GM23338 (cell line): ENCODE measurements at regions not wholly inside any gene's neighbourhood (a gene's known extent, or its start where the extent isn't known, plus 50 kb on each side); places are given as distances from the start of the nearest gene placed in this dataset.

ENCODE experiments used
- ATAC-seq: fragments of 200-7000 bp; cut with Tn5 transposase; 3 replicates; pipeline ENCODE4 v1.9.1; 2020
- DNase-seq: peaks from one replicate; pipeline ENCODE4 v3.0.0-alpha.2; 2015; ENCODE audit warnings: low spot score
- H2AFZ ChIP-seq: fragments of 200-600 bp; sonication (generic); 2 replicates; pipeline ENCODE4 v1.8.0; 2016; ENCODE audit warnings: antibody characterized with exemption, mild to moderate bottlenecking, moderate library complexity
- H3F3A ChIP-seq: fragments of 200-600 bp; sonication (generic); replicated peaks from 2 replicates; pipeline ENCODE4 v1.8.0; 2017; ENCODE audit warnings: antibody characterized with exemption, mixed run types, low read depth
- H3K27ac ChIP-seq: fragments of 200-600 bp; sonication (generic); 2 replicates; pipeline ENCODE4 v1.6.1; 2016; ENCODE audit warnings: low read depth
- H3K27me3 ChIP-seq: fragments of 200-600 bp; sonication (generic); 2 replicates; pipeline ENCODE4 v1.8.0; 2016; ENCODE audit warnings: mild to moderate bottlenecking, mixed run types, moderate library complexity; ENCODE audit not compliant: insufficient read depth
- H3K36me3 ChIP-seq: fragments of 200-600 bp; sonication (generic); 2 replicates; pipeline ENCODE4 v1.8.0; 2016; ENCODE audit warnings: mild to moderate bottlenecking; ENCODE audit not compliant: insufficient read depth
- H3K4me1 ChIP-seq: fragments of 200-600 bp; sonication (generic); 2 replicates; pipeline ENCODE4 v1.8.0; 2016; ENCODE audit warnings: mild to moderate bottlenecking, moderate library complexity; ENCODE audit not compliant: insufficient read depth
- H3K4me2 ChIP-seq: fragments of 200-600 bp; sonication (generic); 2 replicates; pipeline ENCODE4 v1.7.1; 2017; ENCODE audit warnings: mixed run types
- H3K4me3 ChIP-seq: fragments of 200-600 bp; sonication (generic); 2 replicates; pipeline ENCODE4 v1.6.1; 2016; ENCODE audit warnings: mixed run types
- H3K79me2 ChIP-seq: fragments of 200-600 bp; sonication (generic); replicated peaks from 2 replicates; pipeline ENCODE4 v1.8.0; 2017; ENCODE audit warnings: mild to moderate bottlenecking; ENCODE audit not compliant: insufficient read depth
- H3K9me2 ChIP-seq: fragments of 200-600 bp; sonication (generic); 2 replicates; pipeline ENCODE4 v1.8.0; 2017; ENCODE audit not compliant: insufficient read depth
- H4K20me1 ChIP-seq: fragments of 200-600 bp; sonication (generic); replicated peaks from 2 replicates; pipeline ENCODE4 v1.8.0; 2017; ENCODE audit warnings: mild to moderate bottlenecking; ENCODE audit not compliant: insufficient read depth
- H3K27ac Mint-ChIP-seq: 2 replicates; pipeline ENCODE4 v1.8.0; 2020; ENCODE audit warnings: inconsistent platforms, mild to moderate bottlenecking, moderate library complexity, mixed read lengths
- H3K27me3 Mint-ChIP-seq: 3 replicates; pipeline ENCODE4 v1.8.0; 2022; ENCODE audit warnings: low read depth, mild to moderate bottlenecking, moderate library complexity, mixed read lengths, inconsistent platforms; ENCODE audit not compliant: insufficient read depth, poor library complexity
- H3K36me3 Mint-ChIP-seq: 3 replicates; pipeline ENCODE4 v1.8.0; 2021; ENCODE audit warnings: low read depth, mild to moderate bottlenecking, inconsistent platforms, moderate library complexity, mixed read lengths
- H3K4me1 Mint-ChIP-seq: 3 replicates; pipeline ENCODE4 v1.8.0; 2020; ENCODE audit warnings: mild to moderate bottlenecking, inconsistent platforms, mixed read lengths
- H3K4me3 Mint-ChIP-seq: 3 replicates; pipeline ENCODE4 v1.8.0; 2021; ENCODE audit warnings: moderate library complexity, mild to moderate bottlenecking, inconsistent platforms, mixed read lengths
- H3K9me3 Mint-ChIP-seq: 3 replicates; pipeline ENCODE4 v1.8.0; 2020; ENCODE audit warnings: moderate library complexity, mild to moderate bottlenecking, inconsistent platforms, mixed read lengths
- CREB1 ChIP-seq: fragments of 250-450 bp; sonication (Bioruptor Pico); IDR thresholded peaks from 2 replicates; pipeline ENCODE4 v1.5.0; 2020; ENCODE audit warnings: low read depth, mild to moderate bottlenecking, moderate library complexity
- EZH2 ChIP-seq: fragments of 200-600 bp; sonication (generic); IDR thresholded peaks from one replicate; pipeline ENCODE4 v1.8.0; 2017; ENCODE audit warnings: antibody characterized with exemption, mild to moderate bottlenecking, low read depth; ENCODE audit not compliant: unreplicated experiment
- EZH2phosphoT487 ChIP-seq: fragments of 200-600 bp; sonication (generic); IDR thresholded peaks from one replicate; pipeline ENCODE4 v1.8.1; 2018; ENCODE audit warnings: antibody characterized with exemption; ENCODE audit not compliant: unreplicated experiment
- JUNB ChIP-seq: IDR thresholded peaks from one replicate; pipeline ENCODE4 v1.6.1; 2016; ENCODE audit warnings: antibody characterized with exemption; ENCODE audit not compliant: unreplicated experiment
- NANOG ChIP-seq: IDR thresholded peaks from 2 replicates; pipeline ENCODE4 v1.6.1; 2016; ENCODE audit warnings: antibody characterized with exemption, borderline replicate concordance
- POLR2AphosphoS5 ChIP-seq: IDR thresholded peaks from 2 replicates; pipeline ENCODE4 v1.6.1; 2016; ENCODE audit warnings: antibody characterized with exemption, low read depth
- STAT1 ChIP-seq: IDR thresholded peaks from one replicate; pipeline ENCODE4 v1.6.1; 2016; ENCODE audit warnings: antibody characterized with exemption; ENCODE audit not compliant: unreplicated experiment
- ZNF114 ChIP-seq: fragments of 250-450 bp; sonication (Bioruptor Pico); IDR thresholded peaks from 2 replicates; pipeline ENCODE4 v1.5.0; 2020; ENCODE audit warnings: mild to moderate bottlenecking, moderate library complexity
- ZNF331 ChIP-seq: fragments of 250-450 bp; sonication (Bioruptor Pico); IDR thresholded peaks from 2 replicates; pipeline ENCODE4 v1.5.0; 2020; ENCODE audit warnings: low read depth, mild to moderate bottlenecking, moderate library complexity
- TF ChIP-seq, protein P1 (sequence below): fragments of 250-450 bp; sonication (Bioruptor Pico); IDR thresholded peaks from 2 replicates; pipeline ENCODE4 v1.5.0; 2020; ENCODE audit warnings: mild to moderate bottlenecking, moderate library complexity
- TF ChIP-seq, protein P2 (sequence below): IDR thresholded peaks from 2 replicates; pipeline ENCODE4 v1.6.1; 2016; ENCODE audit warnings: antibody characterized with exemption
- TF ChIP-seq, protein P3 (sequence below): IDR thresholded peaks from one replicate; pipeline ENCODE4 v1.6.1; 2018; ENCODE audit warnings: antibody characterized with exemption; ENCODE audit not compliant: unreplicated experiment

DNA sequence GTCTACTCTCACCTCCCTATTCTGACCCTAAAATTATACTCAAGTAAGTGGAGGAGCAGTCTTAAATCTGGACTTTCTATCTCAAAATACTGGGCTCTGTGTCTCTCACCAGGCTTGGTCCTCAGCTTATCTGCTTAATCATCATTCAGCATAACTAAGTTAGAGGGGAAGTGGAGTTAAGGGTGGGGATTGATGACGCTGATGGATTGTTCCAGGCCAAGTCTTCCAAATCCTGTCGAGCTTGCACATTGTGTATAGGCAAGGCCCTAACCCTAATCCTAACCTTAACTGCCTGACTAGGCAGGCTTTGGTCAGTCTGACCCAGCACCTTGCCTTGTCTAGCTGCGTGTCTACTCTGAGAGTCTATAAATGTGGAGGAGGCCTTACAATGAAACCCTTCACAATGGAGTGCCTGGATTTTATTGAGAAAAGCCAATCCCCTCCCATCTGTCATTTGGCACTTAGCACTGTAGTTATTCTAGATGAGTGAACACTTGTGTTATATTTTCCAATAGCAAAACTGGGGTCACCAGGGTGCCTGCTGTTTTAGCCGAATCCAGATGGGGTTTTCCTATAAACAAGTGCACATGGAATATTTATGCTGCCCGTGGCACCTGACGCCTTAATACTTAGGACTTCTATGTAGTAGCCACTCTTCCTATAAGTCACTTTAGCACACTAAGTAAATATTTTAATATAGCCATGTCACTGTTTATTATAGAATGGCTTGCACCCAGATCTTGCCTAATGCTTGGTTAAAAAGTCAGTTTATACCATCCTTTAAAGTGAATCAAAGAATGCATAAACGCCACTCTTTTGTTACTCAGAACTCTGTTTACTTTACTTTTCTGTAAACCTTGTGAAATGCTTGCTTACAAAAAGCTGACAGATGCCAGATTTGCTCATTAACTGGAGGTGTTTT lies 193.2 kb upstream of the MYOCD start:
- no peak overlapping the region for H3K4me2 ChIP-seq
- H3K9me2 ChIP-seq, result 0 out of 2 replicates have a peak, but pooled peaks cover 3% of the 10 kb centered on the region
- H3F3A ChIP-seq, result no peaks in the 10 kb centered on the region
- TF ChIP-seq EZH2, result no peak
- TF ChIP-seq NANOG, result no peak
- TF ChIP-seq POLR2AphosphoS5, result no peak
- TF ChIP-seq ZNF331, result no peak
- no peak for TF ChIP-seq CREB1
- TF ChIP-seq EZH2phosphoT487, result no peak
- TF ChIP-seq, protein P1, sequence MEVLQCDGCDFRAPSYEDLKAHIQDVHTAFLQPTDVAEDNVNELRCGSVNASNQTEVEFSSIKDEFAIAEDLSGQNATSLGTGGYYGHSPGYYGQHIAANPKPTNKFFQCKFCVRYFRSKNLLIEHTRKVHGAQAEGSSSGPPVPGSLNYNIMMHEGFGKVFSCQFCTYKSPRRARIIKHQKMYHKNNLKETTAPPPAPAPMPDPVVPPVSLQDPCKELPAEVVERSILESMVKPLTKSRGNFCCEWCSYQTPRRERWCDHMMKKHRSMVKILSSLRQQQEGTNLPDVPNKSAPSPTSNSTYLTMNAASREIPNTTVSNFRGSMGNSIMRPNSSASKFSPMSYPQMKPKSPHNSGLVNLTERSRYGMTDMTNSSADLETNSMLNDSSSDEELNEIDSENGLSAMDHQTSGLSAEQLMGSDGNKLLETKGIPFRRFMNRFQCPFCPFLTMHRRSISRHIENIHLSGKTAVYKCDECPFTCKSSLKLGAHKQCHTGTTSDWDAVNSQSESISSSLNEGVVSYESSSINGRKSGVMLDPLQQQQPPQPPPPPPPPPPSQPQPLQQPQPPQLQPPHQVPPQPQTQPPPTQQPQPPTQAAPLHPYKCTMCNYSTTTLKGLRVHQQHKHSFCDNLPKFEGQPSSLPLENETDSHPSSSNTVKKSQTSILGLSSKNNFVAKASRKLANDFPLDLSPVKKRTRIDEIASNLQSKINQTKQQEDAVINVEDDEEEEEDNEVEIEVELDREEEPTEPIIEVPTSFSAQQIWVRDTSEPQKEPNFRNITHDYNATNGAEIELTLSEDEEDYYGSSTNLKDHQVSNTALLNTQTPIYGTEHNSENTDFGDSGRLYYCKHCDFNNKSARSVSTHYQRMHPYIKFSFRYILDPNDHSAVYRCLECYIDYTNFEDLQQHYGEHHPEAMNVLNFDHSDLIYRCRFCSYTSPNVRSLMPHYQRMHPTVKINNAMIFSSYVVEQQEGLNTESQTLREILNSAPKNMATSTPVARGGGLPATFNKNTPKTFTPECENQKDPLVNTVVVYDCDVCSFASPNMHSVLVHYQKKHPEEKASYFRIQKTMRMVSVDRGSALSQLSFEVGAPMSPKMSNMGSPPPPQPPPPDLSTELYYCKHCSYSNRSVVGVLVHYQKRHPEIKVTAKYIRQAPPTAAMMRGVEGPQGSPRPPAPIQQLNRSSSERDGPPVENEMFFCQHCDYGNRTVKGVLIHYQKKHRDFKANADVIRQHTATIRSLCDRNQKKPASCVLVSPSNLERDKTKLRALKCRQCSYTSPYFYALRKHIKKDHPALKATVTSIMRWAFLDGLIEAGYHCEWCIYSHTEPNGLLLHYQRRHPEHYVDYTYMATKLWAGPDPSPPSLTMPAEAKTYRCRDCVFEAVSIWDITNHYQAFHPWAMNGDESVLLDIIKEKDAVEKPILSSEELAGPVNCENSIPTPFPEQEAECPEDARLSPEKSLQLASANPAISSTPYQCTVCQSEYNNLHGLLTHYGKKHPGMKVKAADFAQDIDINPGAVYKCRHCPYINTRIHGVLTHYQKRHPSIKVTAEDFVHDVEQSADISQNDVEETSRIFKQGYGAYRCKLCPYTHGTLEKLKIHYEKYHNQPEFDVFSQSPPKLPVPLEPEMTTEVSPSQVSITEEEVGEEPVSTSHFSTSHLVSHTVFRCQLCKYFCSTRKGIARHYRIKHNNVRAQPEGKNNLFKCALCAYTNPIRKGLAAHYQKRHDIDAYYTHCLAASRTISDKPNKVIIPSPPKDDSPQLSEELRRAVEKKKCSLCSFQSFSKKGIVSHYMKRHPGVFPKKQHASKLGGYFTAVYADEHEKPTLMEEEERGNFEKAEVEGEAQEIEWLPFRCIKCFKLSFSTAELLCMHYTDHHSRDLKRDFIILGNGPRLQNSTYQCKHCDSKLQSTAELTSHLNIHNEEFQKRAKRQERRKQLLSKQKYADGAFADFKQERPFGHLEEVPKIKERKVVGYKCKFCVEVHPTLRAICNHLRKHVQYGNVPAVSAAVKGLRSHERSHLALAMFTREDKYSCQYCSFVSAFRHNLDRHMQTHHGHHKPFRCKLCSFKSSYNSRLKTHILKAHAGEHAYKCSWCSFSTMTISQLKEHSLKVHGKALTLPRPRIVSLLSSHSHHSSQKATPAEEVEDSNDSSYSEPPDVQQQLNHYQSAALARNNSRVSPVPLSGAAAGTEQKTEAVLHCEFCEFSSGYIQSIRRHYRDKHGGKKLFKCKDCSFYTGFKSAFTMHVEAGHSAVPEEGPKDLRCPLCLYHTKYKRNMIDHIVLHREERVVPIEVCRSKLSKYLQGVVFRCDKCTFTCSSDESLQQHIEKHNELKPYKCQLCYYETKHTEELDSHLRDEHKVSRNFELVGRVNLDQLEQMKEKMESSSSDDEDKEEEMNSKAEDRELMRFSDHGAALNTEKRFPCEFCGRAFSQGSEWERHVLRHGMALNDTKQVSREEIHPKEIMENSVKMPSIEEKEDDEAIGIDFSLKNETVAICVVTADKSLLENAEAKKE (CRISPR knock-in tag), result no peak
- TF ChIP-seq, protein P2, sequence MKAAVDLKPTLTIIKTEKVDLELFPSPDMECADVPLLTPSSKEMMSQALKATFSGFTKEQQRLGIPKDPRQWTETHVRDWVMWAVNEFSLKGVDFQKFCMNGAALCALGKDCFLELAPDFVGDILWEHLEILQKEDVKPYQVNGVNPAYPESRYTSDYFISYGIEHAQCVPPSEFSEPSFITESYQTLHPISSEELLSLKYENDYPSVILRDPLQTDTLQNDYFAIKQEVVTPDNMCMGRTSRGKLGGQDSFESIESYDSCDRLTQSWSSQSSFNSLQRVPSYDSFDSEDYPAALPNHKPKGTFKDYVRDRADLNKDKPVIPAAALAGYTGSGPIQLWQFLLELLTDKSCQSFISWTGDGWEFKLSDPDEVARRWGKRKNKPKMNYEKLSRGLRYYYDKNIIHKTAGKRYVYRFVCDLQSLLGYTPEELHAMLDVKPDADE, result no peak
- TF ChIP-seq JUNB, result no peak
- TF ChIP-seq STAT1, result no peak
- TF ChIP-seq, protein P3, sequence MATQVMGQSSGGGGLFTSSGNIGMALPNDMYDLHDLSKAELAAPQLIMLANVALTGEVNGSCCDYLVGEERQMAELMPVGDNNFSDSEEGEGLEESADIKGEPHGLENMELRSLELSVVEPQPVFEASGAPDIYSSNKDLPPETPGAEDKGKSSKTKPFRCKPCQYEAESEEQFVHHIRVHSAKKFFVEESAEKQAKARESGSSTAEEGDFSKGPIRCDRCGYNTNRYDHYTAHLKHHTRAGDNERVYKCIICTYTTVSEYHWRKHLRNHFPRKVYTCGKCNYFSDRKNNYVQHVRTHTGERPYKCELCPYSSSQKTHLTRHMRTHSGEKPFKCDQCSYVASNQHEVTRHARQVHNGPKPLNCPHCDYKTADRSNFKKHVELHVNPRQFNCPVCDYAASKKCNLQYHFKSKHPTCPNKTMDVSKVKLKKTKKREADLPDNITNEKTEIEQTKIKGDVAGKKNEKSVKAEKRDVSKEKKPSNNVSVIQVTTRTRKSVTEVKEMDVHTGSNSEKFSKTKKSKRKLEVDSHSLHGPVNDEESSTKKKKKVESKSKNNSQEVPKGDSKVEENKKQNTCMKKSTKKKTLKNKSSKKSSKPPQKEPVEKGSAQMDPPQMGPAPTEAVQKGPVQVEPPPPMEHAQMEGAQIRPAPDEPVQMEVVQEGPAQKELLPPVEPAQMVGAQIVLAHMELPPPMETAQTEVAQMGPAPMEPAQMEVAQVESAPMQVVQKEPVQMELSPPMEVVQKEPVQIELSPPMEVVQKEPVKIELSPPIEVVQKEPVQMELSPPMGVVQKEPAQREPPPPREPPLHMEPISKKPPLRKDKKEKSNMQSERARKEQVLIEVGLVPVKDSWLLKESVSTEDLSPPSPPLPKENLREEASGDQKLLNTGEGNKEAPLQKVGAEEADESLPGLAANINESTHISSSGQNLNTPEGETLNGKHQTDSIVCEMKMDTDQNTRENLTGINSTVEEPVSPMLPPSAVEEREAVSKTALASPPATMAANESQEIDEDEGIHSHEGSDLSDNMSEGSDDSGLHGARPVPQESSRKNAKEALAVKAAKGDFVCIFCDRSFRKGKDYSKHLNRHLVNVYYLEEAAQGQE, result no peak
- TF ChIP-seq ZNF114 (CRISPR knock-in tag), result no peak
- no peak overlapping the region for H3K4me3 Mint-ChIP-seq
- H3K27me3 Mint-ChIP-seq, result no peaks in the 10 kb centered on the region
- H3K9me3 Mint-ChIP-seq, result peaks cover 2% of the 10 kb centered on the region; the same call in 1 of the 3 replicates
- no peak for ATAC-seq
- H2AFZ ChIP-seq, result 0 out of 2 replicates have a peak overlapping the region, but pooled peaks have one; percentile 43
- H4K20me1 ChIP-seq, result no peaks in the 10 kb centered on the region
- no peaks in the 10 kb centered on the region for H3K36me3 Mint-ChIP-seq
- H3K79me2 ChIP-seq, result no peaks in the 10 kb centered on the region
- no peaks in the 10 kb centered on the region for H3K27me3 ChIP-seq
- no peaks in the 10 kb centered on the region for H3K4me1 Mint-ChIP-seq
- DNase-seq, result no peak
- no peaks in the 10 kb centered on the region for H3K4me1 ChIP-seq
- H3K36me3 ChIP-seq, result no peaks in the 10 kb centered on the region
- H3K27ac ChIP-seq, result no peak overlapping the region
- no peak overlapping the region for H3K4me3 ChIP-seq
- no peak overlapping the region for H3K27ac Mint-ChIP-seq
